Heart left ventricle (tissue), 16 donors: ENCODE measurements at regions not wholly inside any gene's neighbourhood (a gene's known extent, or its start where the extent isn't known, plus 50 kb on each side); places are given as distances from the start of the nearest gene placed in this dataset.
"Not testable (repeated sequence)": the region's sequence is repeated elsewhere in the genome, so short reads cannot be mapped to it uniquely, and the experiment has no call there.

ENCODE experiments used
- ATAC-seq, 4 donors: fragments of 200-7000 bp; cut with Tn5 transposase; one replicate each; pipeline ENCODE4 v1.9.1; 2020 to 2022; ENCODE audit warnings: moderate library complexity in 4 of 4, mild to moderate bottlenecking in 3 of 4, moderate number of reproducible peaks in 1 of 4
- DNase-seq, 5 donors: peaks; one replicate each; pipeline ENCODE4 v3.0.0-alpha.2; 2020
- H3K27ac ChIP-seq, 12 donors: fragments of 200-600 bp; sonication (generic) in 4 of 12; one replicate each; pipeline versions ENCODE4 v1.5.0 to v1.8.0; 2016 to 2022; ENCODE audit warnings: mild to moderate bottlenecking in 2 of 12
- H3K27me3 ChIP-seq, 9 donors: fragments of 200-600 bp; sonication (generic) in 2 of 9; one replicate each; pipeline versions ENCODE4 v1.5.1 to v1.8.0; 2016 to 2022; ENCODE audit warnings: mild to moderate bottlenecking in 3 of 9
- H3K36me3 ChIP-seq, 9 donors: fragments of 200-600 bp; sonication (generic) in 2 of 9; one replicate each; pipeline versions ENCODE4 v1.5.0 to v1.8.0; 2018 to 2022; ENCODE audit warnings: mild to moderate bottlenecking in 2 of 9
- H3K4me1 ChIP-seq, 12 donors: fragments of 200-600 bp; sonication (generic) in 4 of 12; one replicate each; pipeline versions ENCODE4 v1.5.0 to v1.8.0; 2016 to 2022; ENCODE audit warnings: mild to moderate bottlenecking in 3 of 12
- H3K4me3 ChIP-seq, 12 donors: fragments of 200-600 bp; sonication (generic) in 4 of 12; one replicate each; pipeline versions ENCODE4 v1.5.0 to v1.8.0; 2017 to 2022; ENCODE audit warnings: mild to moderate bottlenecking in 9 of 12, moderate library complexity in 4 of 12
- H3K9me3 ChIP-seq, 12 donors: fragments of 200-600 bp; sonication (generic) in 4 of 12; one replicate each; pipeline versions ENCODE4 v1.5.0 to v1.8.0; 2016 to 2022; ENCODE audit warnings: mild to moderate bottlenecking in 1 of 12
- CTCF ChIP-seq, 12 donors: fragments of 200-600 bp; sonication (generic) in 4 of 12; IDR thresholded peaks; one replicate each; pipeline versions ENCODE4 v1.5.0 to v1.8.0; 2018 to 2022; ENCODE audit warnings: antibody characterized with exemption in 12 of 12, mild to moderate bottlenecking in 5 of 12
- POLR2A ChIP-seq, 2 donors: fragments of 450-650 bp; IDR thresholded peaks; one replicate each; pipeline ENCODE4 v1.6.1; 2017; ENCODE audit warnings: antibody characterized with exemption in 2 of 2, mild to moderate bottlenecking in 2 of 2, moderate library complexity in 2 of 2
- WGBS, 4 donors: extraction: QIAGEN DNeasy Blood & Tissue Kit in 2 of 4; methylation state at CpG; one replicate each; pipeline versions ENCODE4 v1.1.5 to v1.1.7; 2013 to 2018; 5-methylcytosine and 5-hydroxymethylcytosine counted together
- intact Hi-C, 10 donors: fragments of 100-400 bp; cut with DNase I; formaldehyde crosslinking; loops; one replicate each; pipeline versions ENCODE4 v1.11.1 to v1.14.2; 2022
- donor health status: ischemic (EF 13 %, LVEDD 7.1; RV severe dilation, severe dysfunction).
- donor health status: healthy with polysubstance abuse.
- donor health status: DM: no; HTN: yes; CAD: no.
- donor health status: DM: no; HTN: no; CAD: no.
- donor health status: ischemic (EF 25% LVEDD 6.9; RV normal size, moderate dysfunction).
- donor health status: ischemic (EF 25% LVEDD 5.7; RV mildly dilated, moderate dysfunction).
- donor health status: healthy.
- donor health status: DM: yes; HTN: yes; CAD: no.
- donor health status: ischemic (EF 35%, LVEDD 5.7; RV mildly dilated, moderate dysfunction).
- donor health status: nonischemic (EF 11% LVEDD 7.7; RV severe dilation, severe dysfunction).
- donor health status: DM: yes; HTN: yes; CAD: no.
- donor health status: PGD.
- donor health status: ischemic (EF 29% LVEDD 5.4; RV normal size, mild dysfunction).
- donor health status: nonischemic (EF 23%, LVEDD 6.1; RV moderate dilation, normal function).

DNA sequence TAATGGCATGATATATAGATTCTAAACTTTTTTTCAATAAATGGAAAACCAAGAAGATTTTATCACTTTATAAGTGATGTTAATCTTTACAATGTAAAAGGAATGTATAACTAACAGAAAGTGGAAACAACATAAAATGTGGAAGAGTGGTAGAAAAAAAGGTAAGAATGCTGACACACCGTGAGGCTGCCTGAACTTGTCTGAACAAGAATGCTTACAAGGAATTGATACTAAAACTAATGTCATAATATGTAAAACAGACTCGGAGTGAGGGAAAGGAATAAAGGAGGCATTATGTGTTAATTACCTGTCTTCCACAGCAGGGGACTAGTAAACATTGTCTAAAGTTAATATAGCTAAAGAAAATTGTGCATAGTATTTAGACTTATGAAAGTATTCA is 958.8 kb upstream of the TMEFF2 start:
- DNase-seq, result no peak
- 75 to 86% (median 82%) methylated on average over 2 of the region's 2 CpGs for WGBS, 4 donors
- Histone ChIP-seq H3K27me3 (no peaks in the 10 kb centered on the region), H3K27ac (no peak overlapping the region), H3K9me3 (no peaks in the 10 kb centered on the region), H3K4me1 (no peaks in the 10 kb centered on the region), H3K36me3 (no peaks in the 10 kb centered on the region), H3K4me3 (no peak overlapping the region)
- no peak for TF ChIP-seq CTCF (IDR thresholded peaks at IDR 0.05)
- TF ChIP-seq POLR2A (IDR thresholded peaks at IDR 0.05), result no peak
- intact Hi-C loops, result no loop called here
- no peak for ATAC-seq

DNA sequence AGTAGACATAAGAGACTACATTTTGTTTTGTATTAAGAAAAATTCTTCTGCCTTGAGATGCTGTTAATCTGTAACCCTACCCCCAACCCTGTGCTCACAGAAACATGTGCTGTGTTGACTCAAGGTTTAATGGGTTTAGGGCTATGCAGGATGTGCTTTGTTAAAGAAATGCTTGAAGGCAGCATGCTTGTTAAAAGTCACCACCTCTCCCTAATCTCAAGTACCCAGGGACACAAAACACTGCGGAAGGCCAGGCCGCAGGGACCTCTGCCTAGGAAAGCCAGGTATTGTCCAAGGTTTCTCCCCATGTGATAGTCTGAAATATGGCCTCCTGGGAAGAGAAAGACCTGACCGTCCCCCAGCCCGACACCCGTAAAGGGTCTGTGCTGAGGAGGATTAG is 947.7 kb upstream of the TMEFF2 start:
- H3K36me3 ChIP-seq, ATAC-seq, H3K9me3 ChIP-seq, intact Hi-C loops, H3K27me3 ChIP-seq, H3K4me3 ChIP-seq, H3K27ac ChIP-seq, DNase-seq, H3K4me1 ChIP-seq: not testable (repeated sequence)
- 49 to 76% (median 57%) methylated on average over 5 of the region's 5 CpGs for WGBS, 4 donors

- TF ChIP-seq POLR2A (IDR thresholded peaks at IDR 0.05) (no peak), CTCF (IDR thresholded peaks at IDR 0.05) (no peak)
- Histone ChIP-seq H3K27me3 (no peaks in the 10 kb centered on the region), H3K36me3 (no peaks in the 10 kb centered on the region), H3K27ac (no peak overlapping the region), H3K4me1 (no peaks in the 10 kb centered on the region), H3K4me3 (no peak overlapping the region), H3K9me3 (peaks cover 0 to 6% (median 0%) of the 10 kb centered on the region in 12 donors)
- no peak for DNase-seq
- intact Hi-C loops, result no loop called here
- no peak for ATAC-seq
Measured at GRCh38 chr2:193141998-193142397, 947.3 kb upstream of the TMEFF2 start.

DNA sequence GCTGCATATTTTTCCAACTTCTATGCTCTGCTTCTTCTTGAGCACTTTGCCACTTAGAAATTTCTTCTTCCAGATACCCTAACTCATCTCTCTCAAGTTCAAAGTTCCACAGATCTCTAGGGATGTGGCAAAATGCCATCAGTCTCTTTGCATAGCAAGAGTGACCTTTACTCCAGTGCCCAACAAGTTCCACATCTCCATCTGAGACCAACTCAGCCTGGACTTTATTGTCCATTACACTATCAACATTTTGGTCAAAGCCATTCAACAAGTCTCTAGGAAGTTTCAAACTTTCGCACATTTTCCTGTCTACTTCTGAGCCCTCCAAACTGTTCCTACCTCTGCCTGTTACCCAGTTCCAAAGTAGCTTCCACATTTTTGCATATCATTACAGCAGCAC is 946.2 kb upstream of the TMEFF2 start:
- DNase-seq, H3K27ac ChIP-seq, H3K9me3 ChIP-seq, ATAC-seq, H3K36me3 ChIP-seq, intact Hi-C loops, H3K4me3 ChIP-seq, H3K27me3 ChIP-seq, H3K4me1 ChIP-seq: not testable (repeated sequence)
- WGBS, 4 donors, result 85 to 100% (median 95%) methylated on average over 1 of the region's 1 CpG

DNA sequence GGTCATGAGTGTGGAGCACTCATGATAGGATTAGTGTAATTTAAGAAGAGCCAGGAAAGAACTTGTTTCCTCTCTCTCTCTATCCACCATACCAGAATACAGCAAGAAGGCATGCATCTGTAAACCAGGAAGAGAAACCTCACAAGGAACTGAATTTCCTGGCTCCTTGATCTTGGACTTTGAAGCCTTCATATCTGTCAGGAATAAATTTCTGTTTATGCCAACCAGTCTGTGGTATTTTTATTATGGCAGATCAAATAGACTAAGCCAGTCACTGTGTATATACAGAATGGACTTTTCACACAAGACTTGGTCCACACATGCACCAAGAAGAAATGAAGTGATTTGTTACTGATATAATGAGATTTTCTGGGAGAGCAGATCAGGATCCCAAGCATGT is 930.1 kb upstream of the TMEFF2 start:
- Histone ChIP-seq H3K4me1 (no peaks in the 10 kb centered on the region), H3K27ac (no peak overlapping the region), H3K4me3 (no peak overlapping the region), H3K27me3 (no peaks in the 10 kb centered on the region), H3K36me3 (no peaks in the 10 kb centered on the region), H3K9me3 (no peaks in the 10 kb centered on the region)
- DNase-seq, result no peak
- TF ChIP-seq POLR2A (IDR thresholded peaks at IDR 0.05) (no peak), CTCF (IDR thresholded peaks at IDR 0.05) (no peak)
- no peak for ATAC-seq
- intact Hi-C loops, result no loop called here
